Astrocyte (in vitro differentiated cells and primary cell): ENCODE measurements at regions not wholly inside any gene's neighbourhood (a gene's known extent, or its start where the extent isn't known, plus 50 kb on each side); places are given as distances from the start of the nearest gene placed in this dataset.

Source experiments
- CTCF ChIP-seq: IDR thresholded peaks from 2 replicates; pipeline ENCODE4 v1.5.1; 2011; ENCODE audit warnings: low read depth, mild to moderate bottlenecking, inconsistent platforms, low read length, moderate library complexity; ENCODE audit not compliant: insufficient read depth
- EZH2 ChIP-seq: IDR thresholded peaks from 2 replicates; pipeline ENCODE4 v1.6.1; 2012; ENCODE audit warnings: mild to moderate bottlenecking, low read length, inconsistent platforms; ENCODE audit not compliant: insufficient read depth

- TF ChIP-seq CTCF (no peak), EZH2 (no peak)
Measured at GRCh38 chr11:15624701-15625100, 510.0 kb downstream of the INSC start.
